HL-60 (cell line): ENCODE measurements at regions not wholly inside any gene's neighbourhood (a gene's known extent, or its start where the extent isn't known, plus 50 kb on each side); places are given as distances from the start of the nearest gene placed in this dataset.

ENCODE experiments used
- DNase-seq, 2 experiments: peaks; one replicate each; pipeline ENCODE4 v3.0.0-alpha.2; 2010 to 2020; ENCODE audit warnings: low read depth in 1 of 2, low spot score in 1 of 2
- H3K27ac ChIP-seq: fragments of 250-450 bp; sonication (Bioruptor Pico); replicated peaks from 2 replicates; pipeline ENCODE4 v1.5.1; 2020; ENCODE audit warnings: mild to moderate bottlenecking, moderate library complexity
- H3K27me3 ChIP-seq: fragments of 250-450 bp; sonication (Bioruptor Pico); 2 replicates; pipeline ENCODE4 v1.5.1; 2021; ENCODE audit warnings: mild to moderate bottlenecking, moderate library complexity; ENCODE audit not compliant: insufficient read depth, poor library complexity, severe bottlenecking
- H3K4me3 ChIP-seq: replicated peaks from 2 replicates; pipeline ENCODE4 v1.5.1; 2011; ENCODE audit warnings: mild to moderate bottlenecking, control low read depth, low read length; ENCODE audit not compliant: insufficient read depth
- GABPA ChIP-seq: IDR thresholded peaks from 2 replicates; pipeline ENCODE4 v1.6.1; 2012; ENCODE audit warnings: low read depth
- POLR2AphosphoS5 ChIP-seq: IDR thresholded peaks from 2 replicates; pipeline ENCODE4 v1.6.1; 2012; ENCODE audit warnings: low read depth
- SPI1 ChIP-seq: IDR thresholded peaks from 2 replicates; pipeline ENCODE4 v1.6.1; 2012; ENCODE audit warnings: low read depth, mild to moderate bottlenecking, borderline replicate concordance
- TF ChIP-seq, protein P1 (sequence below): IDR thresholded peaks from one replicate; pipeline ENCODE4 v1.5.1; 2011; ENCODE audit warnings: low read length, control low read depth, inconsistent platforms; ENCODE audit not compliant: insufficient read depth
- TF ChIP-seq, protein P2 (sequence below): IDR thresholded peaks from 2 replicates; pipeline ENCODE4 v1.6.1; 2012; ENCODE audit warnings: low read depth; ENCODE audit not compliant: insufficient replicate concordance

DNA sequence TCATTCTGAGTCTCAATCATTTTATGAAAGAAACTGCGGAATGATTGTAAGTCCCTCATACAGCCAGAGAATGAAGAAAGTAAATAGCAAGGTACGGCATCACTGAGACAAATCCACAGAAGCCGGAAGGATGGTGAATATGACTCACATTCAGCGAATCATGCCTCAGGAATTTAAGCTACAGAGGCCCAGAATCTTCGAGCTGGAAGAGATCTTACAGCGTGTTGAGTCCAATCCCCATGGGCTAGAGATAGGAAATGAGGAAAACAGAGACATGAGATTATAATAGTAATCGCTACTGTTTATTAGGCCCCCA is 173.2 kb downstream of the KIF18A start:
- Histone ChIP-seq H3K27ac (no peak overlapping the region), H3K4me3 (no peak overlapping the region), H3K27me3 (no peaks in the 10 kb centered on the region)
- DNase-seq: no peak
- TF ChIP-seq, protein P1, sequence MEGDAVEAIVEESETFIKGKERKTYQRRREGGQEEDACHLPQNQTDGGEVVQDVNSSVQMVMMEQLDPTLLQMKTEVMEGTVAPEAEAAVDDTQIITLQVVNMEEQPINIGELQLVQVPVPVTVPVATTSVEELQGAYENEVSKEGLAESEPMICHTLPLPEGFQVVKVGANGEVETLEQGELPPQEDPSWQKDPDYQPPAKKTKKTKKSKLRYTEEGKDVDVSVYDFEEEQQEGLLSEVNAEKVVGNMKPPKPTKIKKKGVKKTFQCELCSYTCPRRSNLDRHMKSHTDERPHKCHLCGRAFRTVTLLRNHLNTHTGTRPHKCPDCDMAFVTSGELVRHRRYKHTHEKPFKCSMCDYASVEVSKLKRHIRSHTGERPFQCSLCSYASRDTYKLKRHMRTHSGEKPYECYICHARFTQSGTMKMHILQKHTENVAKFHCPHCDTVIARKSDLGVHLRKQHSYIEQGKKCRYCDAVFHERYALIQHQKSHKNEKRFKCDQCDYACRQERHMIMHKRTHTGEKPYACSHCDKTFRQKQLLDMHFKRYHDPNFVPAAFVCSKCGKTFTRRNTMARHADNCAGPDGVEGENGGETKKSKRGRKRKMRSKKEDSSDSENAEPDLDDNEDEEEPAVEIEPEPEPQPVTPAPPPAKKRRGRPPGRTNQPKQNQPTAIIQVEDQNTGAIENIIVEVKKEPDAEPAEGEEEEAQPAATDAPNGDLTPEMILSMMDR: no peak
- no peak for TF ChIP-seq GABPA
- no peak for TF ChIP-seq SPI1

DNA sequence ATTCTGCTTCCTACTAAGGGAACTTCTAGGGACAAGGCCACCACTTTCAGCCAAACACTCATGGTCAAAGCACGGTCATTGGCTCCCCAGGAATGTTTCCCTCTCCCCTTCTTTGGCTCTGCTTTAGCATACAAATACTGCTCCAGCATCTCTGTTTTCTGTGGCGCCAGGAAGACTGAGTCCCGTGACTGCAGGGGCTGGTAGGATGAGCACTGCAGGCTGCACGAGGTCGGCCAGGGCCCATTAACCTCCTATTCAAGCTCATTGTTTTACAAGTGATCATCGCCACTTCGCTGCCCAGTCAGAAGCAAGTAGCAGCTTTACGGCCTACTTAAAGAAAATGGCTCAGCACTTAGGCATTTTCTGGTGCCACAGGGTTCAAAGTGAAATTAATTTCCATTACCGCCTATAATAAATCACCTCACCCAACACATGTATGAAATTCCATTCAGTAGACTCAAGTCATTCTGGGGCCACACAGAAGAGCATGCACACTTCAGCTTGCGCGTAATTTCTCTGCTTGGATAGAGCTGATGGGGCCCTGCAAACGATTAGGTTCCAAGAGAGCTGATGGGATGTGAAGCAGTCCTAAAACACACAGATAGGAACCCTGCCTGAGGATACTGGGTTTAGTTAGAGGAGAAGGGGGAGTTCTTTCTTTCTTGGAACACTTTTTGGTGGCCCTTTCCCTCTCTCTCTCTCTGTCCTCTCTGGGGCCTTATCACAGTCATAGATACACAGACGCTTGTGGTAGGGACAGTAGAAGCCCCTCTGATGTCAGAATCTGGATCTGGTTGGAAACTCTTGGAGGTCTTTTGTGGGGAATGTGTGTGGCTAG is 173.7 kb downstream of the KIF18A start:
- TF ChIP-seq, protein P2, sequence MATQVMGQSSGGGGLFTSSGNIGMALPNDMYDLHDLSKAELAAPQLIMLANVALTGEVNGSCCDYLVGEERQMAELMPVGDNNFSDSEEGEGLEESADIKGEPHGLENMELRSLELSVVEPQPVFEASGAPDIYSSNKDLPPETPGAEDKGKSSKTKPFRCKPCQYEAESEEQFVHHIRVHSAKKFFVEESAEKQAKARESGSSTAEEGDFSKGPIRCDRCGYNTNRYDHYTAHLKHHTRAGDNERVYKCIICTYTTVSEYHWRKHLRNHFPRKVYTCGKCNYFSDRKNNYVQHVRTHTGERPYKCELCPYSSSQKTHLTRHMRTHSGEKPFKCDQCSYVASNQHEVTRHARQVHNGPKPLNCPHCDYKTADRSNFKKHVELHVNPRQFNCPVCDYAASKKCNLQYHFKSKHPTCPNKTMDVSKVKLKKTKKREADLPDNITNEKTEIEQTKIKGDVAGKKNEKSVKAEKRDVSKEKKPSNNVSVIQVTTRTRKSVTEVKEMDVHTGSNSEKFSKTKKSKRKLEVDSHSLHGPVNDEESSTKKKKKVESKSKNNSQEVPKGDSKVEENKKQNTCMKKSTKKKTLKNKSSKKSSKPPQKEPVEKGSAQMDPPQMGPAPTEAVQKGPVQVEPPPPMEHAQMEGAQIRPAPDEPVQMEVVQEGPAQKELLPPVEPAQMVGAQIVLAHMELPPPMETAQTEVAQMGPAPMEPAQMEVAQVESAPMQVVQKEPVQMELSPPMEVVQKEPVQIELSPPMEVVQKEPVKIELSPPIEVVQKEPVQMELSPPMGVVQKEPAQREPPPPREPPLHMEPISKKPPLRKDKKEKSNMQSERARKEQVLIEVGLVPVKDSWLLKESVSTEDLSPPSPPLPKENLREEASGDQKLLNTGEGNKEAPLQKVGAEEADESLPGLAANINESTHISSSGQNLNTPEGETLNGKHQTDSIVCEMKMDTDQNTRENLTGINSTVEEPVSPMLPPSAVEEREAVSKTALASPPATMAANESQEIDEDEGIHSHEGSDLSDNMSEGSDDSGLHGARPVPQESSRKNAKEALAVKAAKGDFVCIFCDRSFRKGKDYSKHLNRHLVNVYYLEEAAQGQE: no peak
- TF ChIP-seq POLR2AphosphoS5 (no peak), GABPA (no peak), SPI1 (no peak)
- TF ChIP-seq, protein P1: no peak
- Histone ChIP-seq H3K4me3 (no peak overlapping the region), H3K27ac (no peak overlapping the region), H3K27me3 (no peaks in the 10 kb centered on the region)
- no peak for DNase-seq

DNA sequence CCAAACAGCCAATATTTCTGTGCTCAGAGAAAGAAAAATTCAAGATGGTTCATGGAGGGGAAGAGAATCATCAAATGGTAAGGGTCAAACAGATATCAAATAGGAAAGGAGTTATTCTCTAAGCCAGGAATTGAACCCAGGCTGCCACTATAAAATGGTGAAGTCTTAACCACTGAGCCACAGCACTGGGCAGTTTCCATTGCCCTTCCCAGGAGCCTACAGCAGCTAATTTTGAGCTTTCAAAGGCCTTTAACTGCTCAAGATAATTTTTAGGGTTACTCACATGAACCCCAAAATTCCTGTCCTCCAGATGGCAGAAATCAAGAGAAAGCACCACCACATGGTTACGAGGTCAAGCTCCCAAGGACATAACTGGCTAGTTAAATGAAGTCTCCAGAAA is 176.2 kb downstream of the KIF18A start:
- TF ChIP-seq, protein P1: no peak
- TF ChIP-seq, protein P2: no peak
- TF ChIP-seq POLR2AphosphoS5 (no peak), SPI1 (no peak), GABPA (no peak)
- Histone ChIP-seq H3K4me3 (no peak overlapping the region), H3K27ac (no peak overlapping the region), H3K27me3 (no peaks in the 10 kb centered on the region)
- no peak for DNase-seq

DNA sequence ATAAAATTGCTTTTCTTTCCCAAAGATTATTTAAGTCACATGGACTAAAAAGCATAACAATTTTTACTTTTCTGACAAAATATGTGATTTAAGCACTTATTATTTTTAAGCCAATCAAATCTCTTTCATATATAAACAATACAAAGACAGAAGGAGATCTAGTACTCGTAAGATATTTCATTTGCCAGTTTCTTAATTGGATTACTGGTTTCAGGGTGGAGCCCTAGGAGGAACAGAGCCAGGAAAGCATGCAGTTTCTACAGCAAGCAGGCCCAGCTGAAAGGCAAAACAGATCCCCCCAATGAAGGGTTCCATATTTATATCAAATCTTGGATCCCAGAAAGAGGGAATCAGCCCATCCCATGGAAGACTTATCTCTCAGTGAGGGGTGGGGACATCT is 177.0 kb downstream of the KIF18A start:
- no peak for TF ChIP-seq SPI1
- TF ChIP-seq, protein P2: no peak
- TF ChIP-seq, protein P1: no peak
- TF ChIP-seq POLR2AphosphoS5: no peak
- no peak for TF ChIP-seq GABPA
- no peak overlapping the region for H3K4me3 ChIP-seq
- H3K27me3 ChIP-seq: no peaks in the 10 kb centered on the region
- DNase-seq: no peak
- H3K27ac ChIP-seq: no peak overlapping the region
